Fibroblast of lung (primary cell): ENCODE measurements at regions not wholly inside any gene's neighbourhood (a gene's known extent, or its start where the extent isn't known, plus 50 kb on each side); places are given as distances from the start of the nearest gene placed in this dataset.

Source experiments
- DNase-seq, 2 donors: peaks; one replicate each; pipeline versions ENCODE4 v3.0.0 to v3.0.0-alpha.2; 2010; ENCODE audit warnings: low read depth in 2 of 2
- H2AFZ ChIP-seq: 2 replicates; pipeline ENCODE4 v1.5.1; 2012; ENCODE audit warnings: low read length, control low read depth, inconsistent platforms
- H3K27ac ChIP-seq: 2 replicates; pipeline ENCODE4 v1.5.1; 2011; ENCODE audit warnings: low read length, control low read depth; ENCODE audit not compliant: insufficient read depth
- H3K27me3 ChIP-seq: 2 replicates; pipeline ENCODE4 v1.5.1; 2011; ENCODE audit warnings: mild to moderate bottlenecking, low read length; ENCODE audit not compliant: control insufficient read depth, insufficient read depth
- H3K36me3 ChIP-seq: 2 replicates; pipeline ENCODE4 v1.5.1; 2011; ENCODE audit warnings: low read length; ENCODE audit not compliant: control insufficient read depth, insufficient read depth
- H3K4me1 ChIP-seq: 2 replicates; pipeline ENCODE4 v1.5.1; 2011; ENCODE audit warnings: low read length; ENCODE audit not compliant: control insufficient read depth, insufficient read depth; ENCODE audit errors: extremely low read depth
- H3K4me2 ChIP-seq: 2 replicates; pipeline ENCODE4 v1.5.1; 2011; ENCODE audit warnings: low read length, control low read depth; ENCODE audit not compliant: insufficient read depth; ENCODE audit errors: extremely low read depth
- H3K4me3 ChIP-seq, 4 experiments: fragments of 200-600 bp in 1 of 4; sonication (generic) in 1 of 4; replicated peaks in 1 of 4; 2 replicates each; pipeline ENCODE4 v1.5.1; 2011 to 2016; ENCODE audit warnings: low read length in 4 of 4, low read depth in 3 of 4, mild to moderate bottlenecking in 3 of 4, control low read depth in 2 of 4, inconsistent platforms in 1 of 4, mixed read lengths in 1 of 4; ENCODE audit not compliant: insufficient read depth in 1 of 4; ENCODE audit errors: control extremely low read depth in 1 of 4
- H3K79me2 ChIP-seq: 2 replicates; pipeline ENCODE4 v1.5.1; 2012; ENCODE audit warnings: mild to moderate bottlenecking, low read length, inconsistent platforms; ENCODE audit not compliant: control insufficient read depth, insufficient read depth
- H3K9ac ChIP-seq: 2 replicates; pipeline ENCODE4 v1.5.1; 2011; ENCODE audit warnings: mild to moderate bottlenecking, low read length, control low read depth; ENCODE audit not compliant: insufficient read depth
- H3K9me3 ChIP-seq: 2 replicates; pipeline ENCODE4 v1.5.1; 2012; ENCODE audit warnings: low read depth, low read length; ENCODE audit not compliant: control insufficient read depth, insufficient read depth
- H4K20me1 ChIP-seq: 2 replicates; pipeline ENCODE4 v1.5.1; 2011; ENCODE audit warnings: low read length; ENCODE audit not compliant: control insufficient read depth, insufficient read depth; ENCODE audit errors: extremely low read depth
- CTCF ChIP-seq, 2 donors: IDR thresholded peaks in 1 of 2; conservative IDR thresholded peaks in 1 of 2; 1 replicate in 1 of 2; 2 replicates in 1 of 2; pipeline ENCODE4 v1.5.1; 2011 to 2012; ENCODE audit warnings: low read length in 2 of 2, control low read depth in 1 of 2, inconsistent platforms in 1 of 2, low read depth in 1 of 2, mild to moderate bottlenecking in 1 of 2
- EZH2 ChIP-seq: IDR thresholded peaks from 2 replicates; pipeline ENCODE4 v1.5.1; 2012; ENCODE audit warnings: low read length, control low read depth, mild to moderate bottlenecking; ENCODE audit errors: missing control alignments

GRCh38 chr15:29936353-29937049, 114.2 kb upstream of the TJP1 start:
- H3K4me2 ChIP-seq: no peak overlapping the region
- peaks cover 18% of the 10 kb centered on the region for H3K4me1 ChIP-seq
- no peak overlapping the region for H3K9ac ChIP-seq
- H3K27ac ChIP-seq: no peak overlapping the region
- no peak overlapping the region for H3K4me3 ChIP-seq
- TF ChIP-seq EZH2: no peak
- no peaks in the 10 kb centered on the region for H4K20me1 ChIP-seq
- H3K27me3 ChIP-seq: no peaks in the 10 kb centered on the region
- H3K36me3 ChIP-seq: no peaks in the 10 kb centered on the region
- H3K79me2 ChIP-seq: no peaks in the 10 kb centered on the region
- peak; percentile 37 to 46 for DNase-seq
- H3K9me3 ChIP-seq: no peaks in the 10 kb centered on the region
- H2AFZ ChIP-seq: no peak overlapping the region

DNA sequence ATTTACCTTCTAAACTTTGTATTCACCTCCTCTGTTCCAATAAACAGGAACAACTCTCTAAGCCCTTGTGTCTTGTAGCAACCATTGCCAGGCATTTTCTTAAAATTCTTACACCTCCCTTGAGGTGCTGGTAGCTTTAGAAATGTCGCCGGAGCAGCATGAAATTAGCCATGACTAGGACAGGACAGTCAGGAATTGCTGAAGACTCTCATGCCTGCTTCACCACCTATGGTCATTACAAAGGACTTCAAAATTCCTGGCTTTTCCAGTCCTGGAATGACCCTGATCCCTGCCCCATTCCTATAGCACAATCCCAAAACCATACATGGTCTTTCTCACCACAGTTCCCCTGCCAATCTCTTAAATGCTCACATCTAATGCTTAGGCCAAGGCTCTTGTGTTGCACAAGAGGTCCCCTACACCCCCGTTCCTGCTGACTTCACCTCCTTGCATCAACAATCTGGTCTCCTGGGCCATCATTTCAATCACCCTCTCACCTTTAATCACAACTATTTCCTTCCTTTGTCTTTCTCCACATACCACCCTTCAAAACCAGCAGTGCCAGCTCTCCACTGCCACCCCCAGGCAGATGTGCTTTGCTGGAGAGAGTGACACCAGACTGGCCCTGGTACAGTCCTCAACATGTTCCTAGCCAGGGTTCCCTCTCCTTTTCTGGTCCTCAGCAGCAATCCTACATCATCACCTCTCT, 113.2 kb upstream of the TJP1 start:
- H2AFZ ChIP-seq: no peak overlapping the region
- no peak overlapping the region for H3K4me2 ChIP-seq
- H3K4me3 ChIP-seq: no peak overlapping the region
- TF ChIP-seq EZH2 (no peak), CTCF (conservative IDR thresholded peaks at IDR 0.05 in 1 of 2, IDR thresholded peaks at IDR 0.05 in 1 of 2; ENCODE audit: low read depth in 1 of 2, low read length in 2 of 2) (peak in 1 of 2 donors; percentile 8)
- H3K36me3 ChIP-seq: no peaks in the 10 kb centered on the region
- no peaks in the 10 kb centered on the region for H3K27me3 ChIP-seq
- H3K27ac ChIP-seq: no peak overlapping the region
- H3K9me3 ChIP-seq: no peaks in the 10 kb centered on the region
- peaks cover 18% of the 10 kb centered on the region for H3K4me1 ChIP-seq
- H4K20me1 ChIP-seq: no peaks in the 10 kb centered on the region
- H3K9ac ChIP-seq: no peak overlapping the region
- H3K79me2 ChIP-seq: no peaks in the 10 kb centered on the region
- DNase-seq: no peak

- peak; percentile 72 to 87 for DNase-seq
- Histone ChIP-seq H3K4me2 (peak overlapping the region; percentile 23), H3K36me3 (no peaks in the 10 kb centered on the region)
Measured at GRCh38 chr15:29934251-29934650, 112.0 kb upstream of the TJP1 start.

More at GRCh38 chr15:29934251-29934650, 112.0 kb upstream of the TJP1 start:
- Histone ChIP-seq H3K79me2 (no peaks in the 10 kb centered on the region), H3K27me3 (no peaks in the 10 kb centered on the region), H2AFZ (no peak overlapping the region), H4K20me1 (no peaks in the 10 kb centered on the region), H3K27ac (peak overlapping the region; percentile 49), H3K4me3 (no peak overlapping the region), H3K9ac (no peak overlapping the region), H3K4me1 (peaks cover 18% of the 10 kb centered on the region), H3K9me3 (no peaks in the 10 kb centered on the region)
- TF ChIP-seq EZH2 (no peak), CTCF (conservative IDR thresholded peaks at IDR 0.05 in 1 of 2, IDR thresholded peaks at IDR 0.05 in 1 of 2; ENCODE audit: low read depth in 1 of 2, low read length in 2 of 2) (no peak)
